ENCODE measurements at regions not wholly inside any gene's neighbourhood (a gene's known extent, or its start where the extent isn't known, plus 50 kb on each side); places are given as distances from the start of the nearest gene placed in this dataset.

DNA sequence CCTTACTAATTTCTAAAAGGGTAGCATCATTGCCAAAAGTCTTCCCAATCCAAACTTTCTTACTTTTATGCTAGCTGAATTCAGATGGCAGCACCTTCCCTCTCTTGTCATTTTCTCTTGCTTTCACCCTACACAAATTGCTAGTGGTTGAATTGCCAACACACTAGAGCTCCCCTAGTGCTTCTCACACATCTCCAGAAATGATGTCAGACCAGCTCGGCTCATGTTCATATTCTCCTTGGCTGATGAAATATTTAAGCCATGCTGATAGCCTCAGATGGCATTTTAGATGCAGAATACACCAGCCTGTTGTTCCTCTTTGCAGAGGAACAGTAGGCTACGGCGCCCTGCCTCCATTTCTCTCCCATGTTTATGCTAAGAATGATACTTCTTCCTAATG, 256.9 kb downstream of the PTBP2 start:
- Histone ChIP-seq H3K4me1 (ENCODE audit: control insufficient read depth, insufficient read depth, low read length) (no peaks in the 10 kb centered on the region), H3K36me3 (ENCODE audit: control insufficient read depth, insufficient read depth, low read length) (no peaks in the 10 kb centered on the region), H3K4me3 (ENCODE audit: low read length) (no peak overlapping the region), H3K9me3 (ENCODE audit: control insufficient read depth, low read depth, low read length) (no peaks in the 10 kb centered on the region), H3K27me3 (ENCODE audit: control insufficient read depth, insufficient read depth, low read length) (peaks cover 2% of the 10 kb centered on the region), H3K27ac (ENCODE audit: low read length) (no peak overlapping the region)
- WGBS (ENCODE audit: insufficient coverage, low lambda C conversion rate) = no CpG with 5 or more reads among the region's 3 CpGs
- DNase-seq = no peak

DNA sequence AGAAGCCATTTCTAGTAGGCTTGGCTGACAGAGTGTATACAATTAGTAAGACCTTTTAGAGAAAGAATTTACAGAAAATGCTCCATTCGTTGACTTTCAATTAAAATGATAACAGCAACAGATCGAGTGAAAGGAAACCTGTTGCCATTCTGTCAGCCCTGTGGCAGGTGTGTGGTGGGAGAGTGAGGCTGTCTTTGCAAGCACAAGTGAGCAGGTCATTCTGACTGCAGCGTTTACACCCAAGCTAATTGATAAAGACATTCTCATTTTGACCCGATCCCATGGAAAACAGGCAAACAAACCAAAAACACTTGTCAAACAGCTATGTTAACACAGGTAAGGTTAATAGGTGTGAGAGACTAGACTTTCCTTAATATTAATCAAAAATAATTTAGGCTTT, 257.3 kb downstream of the PTBP2 start:
- Histone ChIP-seq H3K27ac (ENCODE audit: low read length) (no peak overlapping the region), H3K36me3 (ENCODE audit: control insufficient read depth, insufficient read depth, low read length) (no peaks in the 10 kb centered on the region), H3K9me3 (ENCODE audit: control insufficient read depth, low read depth, low read length) (no peaks in the 10 kb centered on the region), H3K4me3 (ENCODE audit: low read length) (no peak overlapping the region), H3K27me3 (ENCODE audit: control insufficient read depth, insufficient read depth, low read length) (no peaks in the 10 kb centered on the region), H3K4me1 (ENCODE audit: control insufficient read depth, insufficient read depth, low read length) (no peaks in the 10 kb centered on the region)
- no peak for DNase-seq
- WGBS (ENCODE audit: insufficient coverage, low lambda C conversion rate) = 37% methylated on average over 3 of the region's 4 CpGs

DNA sequence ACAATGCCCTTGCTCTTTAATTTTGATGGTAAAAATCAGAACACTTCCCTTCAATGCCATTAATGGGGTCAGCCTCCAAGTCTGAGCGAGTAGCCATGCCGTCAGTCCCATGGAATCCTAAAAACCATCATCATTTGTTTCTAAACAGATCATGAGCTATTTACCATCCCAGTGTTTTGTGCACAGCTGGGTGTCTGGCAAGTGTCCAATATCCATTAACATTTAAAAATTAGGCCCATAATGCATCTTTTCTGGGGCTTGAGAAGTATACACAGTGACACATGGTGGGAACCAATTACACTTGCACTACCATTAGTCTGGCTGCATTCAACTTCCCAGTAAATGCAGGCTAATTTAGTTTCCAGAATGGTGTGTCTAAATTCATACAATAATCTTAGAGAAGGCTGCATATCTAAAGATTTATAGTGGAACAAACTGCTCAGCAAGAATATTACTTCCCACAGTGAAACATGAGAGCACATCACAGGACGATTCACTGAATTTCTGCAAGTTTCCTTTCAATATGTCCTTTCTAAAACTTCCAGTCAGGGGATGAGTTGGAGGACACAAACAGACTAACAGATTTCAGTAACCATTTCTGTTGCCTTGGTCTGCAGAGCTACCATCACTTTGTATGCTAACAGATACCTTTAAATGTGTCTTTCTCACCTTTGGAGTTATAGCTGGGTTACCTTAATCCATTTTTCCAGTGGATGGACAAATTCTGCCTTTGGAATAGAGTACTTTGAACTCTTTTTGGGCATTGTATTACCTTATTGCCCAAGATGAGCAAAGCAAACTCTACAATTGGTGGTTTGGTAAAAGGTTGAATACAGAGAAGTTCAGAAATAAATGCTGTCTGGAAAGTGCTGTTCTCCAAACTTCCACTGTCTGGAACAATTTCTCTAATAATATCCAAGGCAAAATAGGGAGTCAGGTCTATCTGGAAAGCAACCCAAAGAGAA, 258.0 kb downstream of the PTBP2 start:
- Histone ChIP-seq H3K4me3 (ENCODE audit: low read length) (no peak overlapping the region), H3K27ac (ENCODE audit: low read length) (no peak overlapping the region), H3K9me3 (ENCODE audit: control insufficient read depth, low read depth, low read length) (no peaks in the 10 kb centered on the region), H3K27me3 (ENCODE audit: control insufficient read depth, insufficient read depth, low read length) (no peaks in the 10 kb centered on the region), H3K36me3 (ENCODE audit: control insufficient read depth, insufficient read depth, low read length) (no peaks in the 10 kb centered on the region), H3K4me1 (ENCODE audit: control insufficient read depth, insufficient read depth, low read length) (no peaks in the 10 kb centered on the region)
- peak; percentile 13 to 52 for DNase-seq
- WGBS (ENCODE audit: insufficient coverage, low lambda C conversion rate) = no CpG with 5 or more reads among the region's 3 CpGs

DNA sequence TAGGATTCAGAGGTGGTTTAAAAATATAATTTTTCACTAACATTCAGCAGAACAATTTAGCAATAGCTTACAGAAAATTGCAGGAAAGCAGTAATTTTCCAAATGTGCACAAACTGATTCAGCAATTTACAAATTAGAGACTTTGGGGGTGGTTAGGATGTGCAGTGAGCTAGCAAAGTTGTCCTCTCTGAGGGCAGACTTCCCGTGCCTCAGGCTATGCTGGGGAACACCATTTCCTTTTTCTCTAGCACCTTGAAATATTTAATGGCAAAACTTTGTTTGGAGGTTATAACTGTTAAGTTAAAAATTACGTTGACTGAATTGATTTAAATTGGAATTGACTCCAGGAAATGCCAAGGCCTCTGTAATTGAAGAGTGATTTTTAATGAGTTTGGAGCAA, 258.9 kb downstream of the PTBP2 start:
- Histone ChIP-seq H3K4me1 (ENCODE audit: control insufficient read depth, insufficient read depth, low read length) (no peaks in the 10 kb centered on the region), H3K36me3 (ENCODE audit: control insufficient read depth, insufficient read depth, low read length) (no peaks in the 10 kb centered on the region), H3K27ac (ENCODE audit: low read length) (no peak overlapping the region), H3K9me3 (ENCODE audit: control insufficient read depth, low read depth, low read length) (no peaks in the 10 kb centered on the region), H3K4me3 (ENCODE audit: low read length) (no peak overlapping the region), H3K27me3 (ENCODE audit: control insufficient read depth, insufficient read depth, low read length) (no peaks in the 10 kb centered on the region)
- no peak for DNase-seq
- 100% methylated on average over 1 of the region's 2 CpGs for WGBS (ENCODE audit: insufficient coverage, low lambda C conversion rate)

DNA sequence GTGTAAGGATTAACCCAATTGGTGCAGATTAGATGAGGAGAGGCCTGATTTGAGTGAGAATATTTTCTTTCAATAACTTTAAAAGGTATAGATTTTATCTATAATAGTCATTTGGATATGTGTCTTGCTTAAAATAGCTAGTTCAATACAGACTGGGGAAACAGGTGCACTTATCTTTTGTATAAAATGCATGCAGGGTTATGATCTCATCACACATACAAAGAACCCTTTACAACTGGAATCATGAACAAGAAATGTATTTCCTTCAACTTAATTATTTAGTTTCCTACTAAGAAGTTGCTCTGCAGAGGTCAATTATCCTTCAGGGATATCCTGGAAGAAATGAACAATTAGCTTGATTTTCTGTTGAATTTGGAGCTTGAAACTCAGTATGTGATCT, 259.6 kb downstream of the PTBP2 start:
- Histone ChIP-seq H3K36me3 (ENCODE audit: control insufficient read depth, insufficient read depth, low read length) (no peaks in the 10 kb centered on the region), H3K4me1 (ENCODE audit: control insufficient read depth, insufficient read depth, low read length) (no peaks in the 10 kb centered on the region), H3K27me3 (ENCODE audit: control insufficient read depth, insufficient read depth, low read length) (no peaks in the 10 kb centered on the region), H3K9me3 (ENCODE audit: control insufficient read depth, low read depth, low read length) (no peaks in the 10 kb centered on the region), H3K4me3 (ENCODE audit: low read length) (no peak overlapping the region), H3K27ac (ENCODE audit: low read length) (no peak overlapping the region)
- DNase-seq = no peak

DNA sequence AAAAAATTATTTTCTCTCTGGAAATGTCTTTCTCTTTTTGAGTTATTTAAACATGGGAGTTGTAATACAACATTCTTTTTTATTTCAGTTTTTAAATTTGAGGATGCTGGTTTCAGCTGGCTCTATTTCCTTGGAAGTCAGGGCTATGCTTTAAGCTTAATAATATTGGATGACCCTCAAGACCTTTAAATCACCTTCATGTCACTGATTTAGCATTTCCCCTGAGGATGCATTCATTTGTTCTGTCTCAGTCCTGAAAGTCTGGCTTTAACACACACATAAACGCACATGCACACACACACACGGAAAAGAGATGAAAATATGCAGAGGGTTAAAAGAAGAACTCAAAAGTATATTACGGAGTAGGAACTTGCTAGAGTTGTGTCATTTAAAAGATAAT, 260.5 kb downstream of the PTBP2 start:
- no peaks in the 10 kb centered on the region for H3K36me3 ChIP-seq (ENCODE audit: control insufficient read depth, insufficient read depth, low read length)
- H3K9me3 ChIP-seq (ENCODE audit: control insufficient read depth, low read depth, low read length) = no peaks in the 10 kb centered on the region
- WGBS (ENCODE audit: insufficient coverage, low lambda C conversion rate) = no CpG with 5 or more reads among the region's 3 CpGs
- no peaks in the 10 kb centered on the region for H3K27me3 ChIP-seq (ENCODE audit: control insufficient read depth, insufficient read depth, low read length)
- H3K27ac ChIP-seq (ENCODE audit: low read length) = no peak overlapping the region
- H3K4me1 ChIP-seq (ENCODE audit: control insufficient read depth, insufficient read depth, low read length) = no peaks in the 10 kb centered on the region
- no peak overlapping the region for H3K4me3 ChIP-seq (ENCODE audit: low read length)
- DNase-seq = no peak

DNA sequence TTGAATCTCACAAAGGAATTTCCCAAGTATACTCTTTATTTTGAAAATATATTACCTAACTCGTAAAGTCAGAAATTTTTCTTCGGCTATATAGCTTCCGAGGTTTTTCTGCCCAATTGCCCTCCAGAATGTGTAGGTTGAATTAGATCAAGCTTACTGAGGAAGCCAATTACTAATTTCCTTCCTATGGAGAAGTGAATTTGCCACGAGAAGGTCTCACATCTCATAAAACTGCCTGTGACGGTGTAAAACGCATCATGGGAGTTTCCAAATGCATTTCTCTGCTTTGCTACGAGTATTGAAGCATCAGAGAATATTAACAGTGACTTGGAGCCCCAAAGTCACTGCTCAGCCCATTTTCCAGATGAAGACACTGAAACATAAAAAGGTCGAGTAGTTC, 262.3 kb downstream of the PTBP2 start:
- 80% methylated on average over 1 of the region's 8 CpGs for WGBS (ENCODE audit: insufficient coverage, low lambda C conversion rate)
- Histone ChIP-seq H3K9me3 (ENCODE audit: control insufficient read depth, low read depth, low read length) (no peaks in the 10 kb centered on the region), H3K4me3 (ENCODE audit: low read length) (no peak overlapping the region), H3K4me1 (ENCODE audit: control insufficient read depth, insufficient read depth, low read length) (no peaks in the 10 kb centered on the region), H3K27me3 (ENCODE audit: control insufficient read depth, insufficient read depth, low read length) (no peaks in the 10 kb centered on the region), H3K27ac (ENCODE audit: low read length) (no peak overlapping the region), H3K36me3 (ENCODE audit: control insufficient read depth, insufficient read depth, low read length) (no peaks in the 10 kb centered on the region)
- no peak for DNase-seq

DNA sequence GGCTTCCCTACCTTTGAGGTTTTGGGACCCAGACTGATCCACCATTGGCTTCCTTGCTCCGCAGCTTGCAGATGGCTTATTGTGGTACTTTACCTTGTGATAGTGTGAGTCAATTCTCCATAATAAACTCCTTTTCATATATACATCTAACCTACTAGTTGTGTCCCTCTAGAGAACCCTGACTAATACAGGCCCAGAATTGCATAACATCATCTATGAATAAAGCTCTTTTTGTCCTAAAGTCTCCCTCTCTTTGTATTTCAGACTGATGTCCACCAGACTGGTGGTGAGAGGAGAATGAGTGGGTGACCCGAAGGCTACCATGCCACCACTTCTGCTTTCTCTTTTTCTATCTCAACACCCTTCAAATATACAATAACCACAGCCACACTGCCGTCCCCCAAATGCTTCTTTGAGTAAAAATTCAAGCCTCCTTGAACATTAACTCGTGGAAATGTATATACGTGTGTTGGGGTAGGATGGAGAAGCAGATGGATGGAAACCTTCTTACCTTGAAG, 265.7 kb downstream of the PTBP2 start:
- Histone ChIP-seq H3K27ac (ENCODE audit: low read length) (no peak overlapping the region), H3K9me3 (ENCODE audit: control insufficient read depth, low read depth, low read length) (no peaks in the 10 kb centered on the region), H3K36me3 (ENCODE audit: control insufficient read depth, insufficient read depth, low read length) (no peaks in the 10 kb centered on the region), H3K4me1 (ENCODE audit: control insufficient read depth, insufficient read depth, low read length) (no peaks in the 10 kb centered on the region), H3K4me3 (ENCODE audit: low read length) (no peak overlapping the region), H3K27me3 (ENCODE audit: control insufficient read depth, insufficient read depth, low read length) (no peaks in the 10 kb centered on the region)
- WGBS (ENCODE audit: insufficient coverage, low lambda C conversion rate) = 80% methylated on average over 1 of the region's 5 CpGs
- no peak for DNase-seq

DNA sequence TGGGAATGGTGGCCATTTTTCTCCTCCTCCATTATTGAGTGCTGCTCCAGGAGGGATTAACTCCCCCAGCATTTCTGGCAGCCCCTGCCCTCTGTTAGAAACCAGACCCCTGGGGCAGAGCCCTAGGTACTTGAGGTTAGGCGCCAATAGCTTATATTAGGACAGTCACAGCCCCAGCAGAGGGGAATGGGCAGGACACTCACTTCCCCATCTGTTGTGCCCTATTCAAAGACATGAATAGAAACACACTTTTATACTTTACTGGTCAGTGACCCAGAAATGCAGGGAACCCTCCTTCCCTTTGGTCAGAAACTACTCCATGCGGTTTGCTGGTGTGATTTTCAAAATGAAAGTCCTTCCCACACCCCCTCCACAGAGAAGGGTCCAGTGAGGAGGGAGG, 267.7 kb downstream of the PTBP2 start:
- no CpG with 5 or more reads among the region's 2 CpGs for WGBS (ENCODE audit: insufficient coverage, low lambda C conversion rate)
- Histone ChIP-seq H3K4me3 (ENCODE audit: low read length) (no peak overlapping the region), H3K9me3 (ENCODE audit: control insufficient read depth, low read depth, low read length) (no peaks in the 10 kb centered on the region), H3K27ac (ENCODE audit: low read length) (no peak overlapping the region), H3K4me1 (ENCODE audit: control insufficient read depth, insufficient read depth, low read length) (no peaks in the 10 kb centered on the region), H3K36me3 (ENCODE audit: control insufficient read depth, insufficient read depth, low read length) (no peaks in the 10 kb centered on the region), H3K27me3 (ENCODE audit: control insufficient read depth, insufficient read depth, low read length) (no peaks in the 10 kb centered on the region)
- DNase-seq = no peak

DNA sequence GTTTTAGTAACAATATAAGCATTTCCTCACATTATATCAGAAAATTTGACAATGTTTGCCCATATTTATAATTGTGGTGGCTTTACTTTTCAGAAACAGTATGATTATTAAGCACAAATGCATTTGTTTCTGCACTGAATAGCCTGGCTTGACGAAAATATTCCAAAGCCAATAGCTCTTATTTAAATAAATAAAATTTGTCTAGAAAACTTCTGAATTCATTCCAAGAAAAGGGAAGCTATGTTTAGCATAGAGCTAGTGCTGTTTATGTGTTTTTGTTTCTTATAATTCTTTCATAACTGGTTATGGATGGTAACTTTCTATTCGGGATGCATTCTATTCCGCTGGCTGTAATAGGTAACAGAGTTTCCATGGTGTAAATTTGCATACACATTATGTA, 268.6 kb downstream of the PTBP2 start:
- H3K4me1 ChIP-seq (ENCODE audit: control insufficient read depth, insufficient read depth, low read length) = no peaks in the 10 kb centered on the region
- H3K4me3 ChIP-seq (ENCODE audit: low read length) = no peak overlapping the region
- no peaks in the 10 kb centered on the region for H3K9me3 ChIP-seq (ENCODE audit: control insufficient read depth, low read depth, low read length)
- no peak for DNase-seq
- no peaks in the 10 kb centered on the region for H3K36me3 ChIP-seq (ENCODE audit: control insufficient read depth, insufficient read depth, low read length)
- WGBS (ENCODE audit: insufficient coverage, low lambda C conversion rate) = 60% methylated on average over 3 of the region's 3 CpGs
- H3K27ac ChIP-seq (ENCODE audit: low read length) = no peak overlapping the region
- no peaks in the 10 kb centered on the region for H3K27me3 ChIP-seq (ENCODE audit: control insufficient read depth, insufficient read depth, low read length)

DNA sequence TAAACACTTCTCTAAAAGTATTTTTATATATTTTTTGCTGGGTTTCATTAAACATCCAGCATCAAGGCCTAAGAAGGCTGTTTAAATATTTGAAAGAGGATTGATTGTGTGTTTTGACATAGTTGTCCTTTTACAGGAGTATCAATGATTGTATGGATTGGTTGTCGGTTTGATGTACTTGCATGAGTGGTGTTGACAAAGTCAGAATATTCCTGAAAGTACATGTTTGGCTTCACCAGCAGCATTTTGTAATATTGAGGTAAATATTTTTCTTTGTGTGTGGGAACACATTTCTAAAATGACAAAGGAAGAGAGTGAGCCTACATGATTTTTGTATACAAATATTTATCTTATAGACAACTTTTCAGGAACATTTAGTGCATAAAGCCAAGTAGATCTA, 269.7 kb downstream of the PTBP2 start:
- DNase-seq = no peak
- Histone ChIP-seq H3K36me3 (ENCODE audit: control insufficient read depth, insufficient read depth, low read length) (no peaks in the 10 kb centered on the region), H3K27me3 (ENCODE audit: control insufficient read depth, insufficient read depth, low read length) (no peaks in the 10 kb centered on the region), H3K27ac (ENCODE audit: low read length) (no peak overlapping the region), H3K9me3 (ENCODE audit: control insufficient read depth, low read depth, low read length) (no peaks in the 10 kb centered on the region), H3K4me1 (ENCODE audit: control insufficient read depth, insufficient read depth, low read length) (no peaks in the 10 kb centered on the region), H3K4me3 (ENCODE audit: low read length) (no peak overlapping the region)
- no CpG with 5 or more reads among the region's 1 CpG for WGBS (ENCODE audit: insufficient coverage, low lambda C conversion rate)
